GM23248 (cell line): ENCODE measurements at regions not wholly inside any gene's neighbourhood (a gene's known extent, or its start where the extent isn't known, plus 50 kb on each side); places are given as distances from the start of the nearest gene placed in this dataset.

Experiments
- EZH2 ChIP-seq: fragments of 200-600 bp; sonication (generic); IDR thresholded peaks from 2 replicates; pipeline ENCODE4 v1.6.1; 2018; ENCODE audit warnings: antibody characterized with exemption, mild to moderate bottlenecking; ENCODE audit not compliant: insufficient read depth, poor library complexity, severe bottlenecking
- EZH2phosphoT487 ChIP-seq: fragments of 200-600 bp; sonication (generic); IDR thresholded peaks from 2 replicates; pipeline ENCODE4 v1.6.1; 2018; ENCODE audit warnings: antibody characterized with exemption, moderate library complexity, mild to moderate bottlenecking, low read depth; ENCODE audit not compliant: insufficient read depth

- no peak for TF ChIP-seq EZH2phosphoT487
- no peak for TF ChIP-seq EZH2
Observed at GRCh38 chr18:22605736-22606135, 188.0 kb upstream of the CTAGE1 start.
